Stimulated activated CD4-positive, alpha-beta T cell treated with anti-CD3 and anti-CD28 coated beads, Interleukin-15, amount 100 ng/mL, for 24 hours (primary cell): ENCODE measurements at regions not wholly inside any gene's neighbourhood (a gene's known extent, or its start where the extent isn't known, plus 50 kb on each side); places are given as distances from the start of the nearest gene placed in this dataset.
"Not testable (repeated sequence)": the region's sequence is repeated elsewhere in the genome, so short reads cannot be mapped to it uniquely, and the experiment has no call there.

Experiments
- DNase-seq: peaks from one replicate; pipeline ENCODE4 v3.0.0-alpha.2; 2020

- DNase-seq, result not testable (repeated sequence)
Observed at GRCh38 chr10:43992816-43993215, 344.1 kb upstream of the ZNF32 start.

GRCh38 chr10:43986374-43986773, 337.7 kb upstream of the ZNF32 start:
- DNase-seq, result no peak

- DNase-seq, result no peak
Observed at GRCh38 chr10:43985941-43986340, 337.3 kb upstream of the ZNF32 start.

DNA sequence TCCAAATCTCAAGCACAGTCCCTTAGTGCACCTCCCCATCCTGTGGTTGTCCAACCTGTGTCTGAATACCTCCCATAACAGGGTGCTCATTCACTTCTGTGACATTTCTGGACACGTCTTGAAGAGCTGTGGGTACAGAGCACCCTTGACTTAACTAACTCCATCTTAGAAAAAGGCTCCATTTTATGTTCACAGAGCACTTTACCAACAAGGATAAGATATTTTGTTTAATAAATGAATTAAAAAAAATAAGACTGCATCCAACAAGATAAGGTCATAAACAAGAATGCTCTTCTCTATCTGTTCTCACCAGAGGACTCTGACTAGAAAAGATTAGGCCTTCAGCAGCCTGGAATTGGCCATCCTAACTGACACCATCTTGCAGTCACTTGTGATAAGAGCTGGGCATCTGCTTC, 335.2 kb upstream of the ZNF32 start:
- DNase-seq, result no peak

GRCh38 chr10:43983405-43983804, 334.7 kb upstream of the ZNF32 start:
- DNase-seq, result no peak

GRCh38 chr10:43982250-43982649, 333.6 kb upstream of the ZNF32 start:
- no peak for DNase-seq

- DNase-seq, result no peak
Observed at GRCh38 chr10:43981696-43982095, 333.0 kb upstream of the ZNF32 start.

- no peak for DNase-seq
Observed at GRCh38 chr10:43981232-43981631, 332.6 kb upstream of the ZNF32 start.

GRCh38 chr10:43980715-43981114, 332.0 kb upstream of the ZNF32 start:
- DNase-seq, result no peak

DNA sequence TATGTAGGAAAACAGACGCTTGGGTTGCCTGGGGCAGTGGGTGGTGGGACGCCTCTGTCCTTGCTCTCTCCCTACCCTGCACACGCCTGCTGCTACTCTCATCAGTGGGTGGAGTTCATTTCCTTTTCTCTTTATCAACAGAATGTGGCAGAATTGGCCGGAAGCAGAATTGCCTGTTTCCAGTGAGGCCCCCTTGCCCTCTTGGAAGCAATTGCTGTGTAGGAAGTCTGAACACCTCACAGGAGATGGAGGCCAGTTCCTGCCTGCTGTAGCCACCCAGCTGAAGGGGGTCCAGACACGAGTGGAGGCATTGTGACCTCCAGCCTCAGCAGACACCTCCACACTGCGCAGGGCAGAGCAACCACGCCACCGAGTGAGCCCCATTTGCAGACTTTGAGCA, 331.6 kb upstream of the ZNF32 start:
- no peak for DNase-seq

DNA sequence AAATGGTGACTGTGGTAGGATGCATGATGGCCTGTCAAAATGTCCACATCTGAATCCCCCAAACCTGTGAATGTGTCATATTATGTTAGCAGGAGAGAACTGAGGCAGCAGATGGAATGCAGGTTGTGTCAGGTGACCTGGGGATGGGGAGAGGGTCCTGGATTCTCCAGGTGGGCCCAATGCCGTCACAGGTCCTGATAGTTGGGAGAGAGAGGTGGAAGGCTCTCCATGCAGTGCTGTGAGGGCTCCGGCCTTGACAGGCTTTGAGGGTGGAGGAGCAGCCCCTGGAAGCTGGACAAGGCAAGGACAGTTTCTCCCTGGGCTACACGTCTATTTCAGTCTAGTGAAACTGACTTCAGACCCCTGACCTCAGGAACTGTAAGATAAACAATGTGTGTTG, 330.9 kb upstream of the ZNF32 start:
- DNase-seq, result no peak

DNA sequence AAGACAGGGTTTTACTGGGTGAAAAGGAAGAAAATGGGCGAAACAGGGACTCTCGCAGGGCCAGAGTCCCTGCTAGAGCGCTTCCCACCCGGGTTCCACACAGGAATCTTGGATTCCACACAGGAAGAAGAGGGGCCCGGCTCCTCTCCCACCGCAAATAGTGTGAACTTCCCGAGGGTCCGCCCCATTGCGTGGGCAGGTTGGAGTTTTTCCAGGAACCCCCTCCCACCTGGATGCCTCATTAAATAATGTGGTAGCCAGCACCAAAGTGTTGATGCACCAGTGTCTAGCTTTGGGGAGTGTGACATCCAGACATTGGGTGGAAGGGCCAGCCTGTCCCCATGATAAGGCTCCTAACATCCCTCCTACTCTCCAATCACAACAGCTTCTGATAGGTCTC, 330.3 kb upstream of the ZNF32 start:
- no peak for DNase-seq

DNA sequence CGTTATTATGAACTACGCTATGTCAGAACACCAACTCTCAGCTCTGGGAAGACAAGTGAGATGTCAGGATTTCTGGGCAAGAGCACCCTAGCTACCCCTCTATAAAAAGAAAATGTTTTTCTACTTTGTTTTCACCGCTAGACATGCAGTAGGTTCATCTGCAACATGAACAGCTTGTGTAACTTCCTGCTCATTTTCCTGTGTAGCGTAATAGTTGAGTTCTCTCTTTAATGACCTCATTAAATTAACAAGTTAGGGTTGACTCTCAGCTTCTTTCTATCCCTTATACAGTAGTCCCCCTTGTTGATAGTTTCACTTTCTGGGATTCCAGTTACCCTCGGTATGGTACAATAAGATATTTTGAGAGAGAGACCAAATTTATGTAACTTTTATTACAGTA, 329.4 kb upstream of the ZNF32 start:
- no peak for DNase-seq

DNA sequence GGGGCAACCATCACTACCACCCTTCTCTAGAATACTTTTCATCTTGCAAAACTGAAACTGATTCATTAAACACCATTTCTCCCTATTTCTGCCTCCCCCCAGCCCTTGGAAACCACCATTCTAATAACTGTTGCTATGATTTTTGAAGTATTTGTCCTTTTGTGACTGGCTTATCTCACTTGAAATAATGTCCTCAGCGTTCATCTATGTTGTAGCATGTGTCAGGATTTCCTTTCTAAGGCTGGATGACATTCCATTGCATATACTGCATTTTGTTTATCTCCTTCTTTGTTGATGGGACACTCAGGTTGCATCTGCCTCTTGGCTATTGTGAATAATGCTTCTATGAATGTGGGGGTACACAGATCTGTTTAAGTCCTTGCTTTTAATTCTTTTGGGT, 327.6 kb upstream of the ZNF32 start:
- no peak for DNase-seq

DNA sequence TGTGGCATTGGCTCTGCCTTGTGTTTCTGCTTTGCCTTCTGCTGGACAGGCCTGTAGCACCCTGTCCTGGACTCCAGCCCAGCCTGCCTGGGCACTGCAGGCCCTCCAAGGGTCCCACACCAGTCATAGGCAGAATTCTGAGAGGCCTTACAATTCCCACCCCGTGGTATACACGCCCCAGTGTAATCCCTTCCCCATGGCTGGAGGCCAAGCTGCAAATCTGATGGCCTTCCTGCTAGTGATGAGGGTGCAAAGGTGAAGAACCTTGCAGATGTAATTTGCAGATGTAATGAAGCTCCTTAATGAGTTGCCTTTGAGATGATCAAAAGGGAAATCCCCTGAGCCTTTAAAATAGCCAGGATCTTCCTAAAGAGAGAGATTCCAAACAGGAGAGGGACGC, 325.1 kb upstream of the ZNF32 start:
- DNase-seq, result no peak

GRCh38 chr10:43972976-43973647, 324.4 kb upstream of the ZNF32 start:
- no peak for DNase-seq

DNA sequence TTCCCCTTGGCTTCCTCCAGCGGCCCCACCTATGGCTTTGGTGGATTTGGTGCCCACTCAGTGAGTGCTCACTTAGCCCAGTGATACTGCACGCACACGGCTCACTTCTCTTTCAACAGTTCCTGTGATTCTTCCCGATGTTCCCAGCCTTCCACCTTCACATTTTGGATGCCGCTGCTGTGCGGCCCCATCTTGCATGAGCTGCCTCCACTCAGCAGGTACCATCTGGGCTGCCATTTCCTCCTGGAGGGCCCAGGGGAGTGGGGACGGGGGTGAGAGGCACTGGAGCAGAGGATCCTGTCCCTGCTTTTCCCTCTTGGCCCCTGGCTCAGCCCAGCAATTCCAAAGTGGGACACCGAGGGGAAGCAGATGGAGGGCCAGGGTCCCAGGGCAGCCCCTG, 323.3 kb upstream of the ZNF32 start:
- DNase-seq, result no peak

- DNase-seq, result no peak
Observed at GRCh38 chr10:43971306-43971705, 322.6 kb upstream of the ZNF32 start.

DNA sequence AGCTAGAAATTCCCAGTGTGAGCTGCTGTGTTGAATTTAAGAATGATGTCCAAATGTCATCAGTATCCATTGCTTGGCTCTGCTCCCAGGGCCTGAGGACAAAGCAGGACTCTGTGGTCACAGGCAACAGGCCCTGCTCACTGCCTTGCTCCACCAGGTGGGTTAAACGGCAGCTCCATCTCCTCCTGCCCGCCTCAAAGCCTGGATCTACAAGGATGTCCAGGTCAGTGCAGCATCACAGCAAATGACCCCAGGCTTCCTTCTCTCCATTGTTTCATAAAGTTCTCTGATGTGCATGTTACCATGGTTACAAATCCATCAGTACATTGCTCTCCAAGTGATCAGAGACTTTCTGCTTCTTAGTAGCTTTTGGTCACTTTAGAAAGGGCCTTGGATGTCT, 322.0 kb upstream of the ZNF32 start:
- no peak for DNase-seq

- DNase-seq, result no peak
Observed at GRCh38 chr10:43970018-43970698, 321.5 kb upstream of the ZNF32 start.

DNA sequence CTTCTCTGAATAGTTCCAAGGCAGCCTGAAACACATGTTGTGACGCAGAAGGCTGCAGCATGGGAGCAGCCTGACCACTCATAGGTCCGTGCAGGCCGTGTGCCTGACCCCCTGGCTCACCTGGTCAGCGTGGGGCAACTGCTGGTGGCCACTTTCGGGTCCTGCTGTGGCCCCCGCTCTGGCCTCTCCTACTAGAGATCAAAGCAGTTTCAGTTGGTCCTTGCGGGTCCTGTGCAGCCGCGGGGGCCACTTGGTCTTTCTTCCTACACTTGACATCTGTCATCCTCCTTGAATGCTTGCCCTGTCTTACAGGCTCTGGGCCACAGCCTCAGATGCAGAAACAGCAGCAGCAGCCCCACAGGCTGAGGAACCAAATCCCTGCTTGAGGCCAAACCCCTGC, 320.8 kb upstream of the ZNF32 start:
- DNase-seq, result no peak

GRCh38 chr10:43968961-43969360, 320.3 kb upstream of the ZNF32 start:
- no peak for DNase-seq

DNA sequence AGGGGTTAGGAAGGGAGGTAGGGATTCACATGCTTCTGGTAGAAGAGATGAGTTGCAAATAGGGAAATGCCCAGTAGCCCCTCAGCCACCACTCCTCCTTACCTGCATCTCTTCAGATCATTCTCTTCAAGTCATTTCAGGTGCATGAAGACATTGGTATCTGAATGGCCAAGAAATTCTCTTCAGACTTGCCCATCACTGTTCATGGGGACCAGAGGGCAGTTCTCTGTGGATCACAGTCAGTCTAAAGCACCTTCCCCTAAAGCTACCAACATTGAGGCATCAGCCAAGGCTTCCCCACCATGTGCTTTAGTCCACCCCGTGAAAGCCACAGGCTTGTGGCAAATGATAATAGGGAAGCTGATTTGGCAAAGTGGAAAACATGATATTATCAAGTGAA, 319.4 kb upstream of the ZNF32 start:
- DNase-seq, result no peak

- no peak for DNase-seq
Observed at GRCh38 chr10:43966571-43966965, 317.9 kb upstream of the ZNF32 start.
